ENCODE measurements at regions not wholly inside any gene's neighbourhood (a gene's known extent, or its start where the extent isn't known, plus 50 kb on each side); places are given as distances from the start of the nearest gene placed in this dataset.

DNA sequence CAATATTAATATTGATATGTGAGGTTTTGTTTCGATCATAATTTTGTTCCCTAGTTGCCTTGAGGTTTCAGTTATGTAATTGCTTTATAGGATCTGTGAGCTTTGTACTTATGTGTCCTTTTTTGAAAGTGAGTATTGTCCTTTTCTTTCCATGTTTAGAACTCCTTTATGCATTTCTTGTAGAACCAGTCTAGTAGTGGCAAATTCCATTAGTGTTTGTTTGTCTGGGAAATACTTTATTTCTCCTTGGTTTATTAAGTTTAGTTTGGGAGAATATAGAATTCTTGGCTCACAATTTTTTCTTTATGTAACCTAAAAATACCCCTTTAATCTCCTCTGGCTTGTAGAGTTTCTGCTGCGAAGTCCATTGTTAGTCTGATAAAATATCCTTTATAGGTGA lies 127.5 kb upstream of the KITLG start:
- no peaks in the 10 kb centered on the region for H3K4me1 Mint-ChIP-seq (ENCODE audit: unreplicated experiment)
- TF ChIP-seq, protein P1, sequence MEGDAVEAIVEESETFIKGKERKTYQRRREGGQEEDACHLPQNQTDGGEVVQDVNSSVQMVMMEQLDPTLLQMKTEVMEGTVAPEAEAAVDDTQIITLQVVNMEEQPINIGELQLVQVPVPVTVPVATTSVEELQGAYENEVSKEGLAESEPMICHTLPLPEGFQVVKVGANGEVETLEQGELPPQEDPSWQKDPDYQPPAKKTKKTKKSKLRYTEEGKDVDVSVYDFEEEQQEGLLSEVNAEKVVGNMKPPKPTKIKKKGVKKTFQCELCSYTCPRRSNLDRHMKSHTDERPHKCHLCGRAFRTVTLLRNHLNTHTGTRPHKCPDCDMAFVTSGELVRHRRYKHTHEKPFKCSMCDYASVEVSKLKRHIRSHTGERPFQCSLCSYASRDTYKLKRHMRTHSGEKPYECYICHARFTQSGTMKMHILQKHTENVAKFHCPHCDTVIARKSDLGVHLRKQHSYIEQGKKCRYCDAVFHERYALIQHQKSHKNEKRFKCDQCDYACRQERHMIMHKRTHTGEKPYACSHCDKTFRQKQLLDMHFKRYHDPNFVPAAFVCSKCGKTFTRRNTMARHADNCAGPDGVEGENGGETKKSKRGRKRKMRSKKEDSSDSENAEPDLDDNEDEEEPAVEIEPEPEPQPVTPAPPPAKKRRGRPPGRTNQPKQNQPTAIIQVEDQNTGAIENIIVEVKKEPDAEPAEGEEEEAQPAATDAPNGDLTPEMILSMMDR (IDR thresholded peaks at IDR 0.05): no peak
- H3K4me3 Mint-ChIP-seq (ENCODE audit: unreplicated experiment): no peak overlapping the region
- no peak overlapping the region for H3K27ac Mint-ChIP-seq (ENCODE audit: unreplicated experiment)
- peaks cover 12% of the 10 kb centered on the region for H3K9me3 Mint-ChIP-seq (ENCODE audit: unreplicated experiment)
- H3K27me3 Mint-ChIP-seq (ENCODE audit: unreplicated experiment): no peaks in the 10 kb centered on the region
- DNase-seq (ENCODE audit: extremely low spot score, unreplicated experiment): no peak
- no peaks in the 10 kb centered on the region for H3K36me3 Mint-ChIP-seq (ENCODE audit: unreplicated experiment)

DNA sequence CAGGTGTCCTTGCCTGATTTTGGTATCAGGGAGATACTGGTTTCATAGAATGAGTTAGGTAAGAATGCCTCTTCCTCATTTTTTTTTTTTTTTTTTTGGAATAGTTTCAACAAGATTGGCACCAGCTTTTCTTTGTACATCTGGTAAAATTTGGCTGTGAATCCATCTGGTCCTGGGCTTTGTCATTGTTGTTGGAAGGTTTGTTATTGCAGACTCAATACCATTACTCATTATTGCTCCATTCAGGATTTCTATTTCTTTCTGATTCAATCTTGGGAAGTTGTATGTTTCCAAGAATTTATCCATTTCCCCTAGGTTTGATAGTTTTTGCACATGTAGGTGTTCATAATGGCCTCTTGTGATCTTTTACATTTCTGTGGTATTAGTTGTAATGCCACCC lies 126.0 kb upstream of the KITLG start:
- H3K9me3 Mint-ChIP-seq (ENCODE audit: unreplicated experiment): peaks cover 12% of the 10 kb centered on the region
- DNase-seq (ENCODE audit: extremely low spot score, unreplicated experiment): no peak
- no peaks in the 10 kb centered on the region for H3K36me3 Mint-ChIP-seq (ENCODE audit: unreplicated experiment)
- H3K4me3 Mint-ChIP-seq (ENCODE audit: unreplicated experiment): no peak overlapping the region
- no peak overlapping the region for H3K27ac Mint-ChIP-seq (ENCODE audit: unreplicated experiment)
- no peaks in the 10 kb centered on the region for H3K4me1 Mint-ChIP-seq (ENCODE audit: unreplicated experiment)
- TF ChIP-seq, protein P1 (IDR thresholded peaks at IDR 0.05): no peak
- H3K27me3 Mint-ChIP-seq (ENCODE audit: unreplicated experiment): no peaks in the 10 kb centered on the region

DNA sequence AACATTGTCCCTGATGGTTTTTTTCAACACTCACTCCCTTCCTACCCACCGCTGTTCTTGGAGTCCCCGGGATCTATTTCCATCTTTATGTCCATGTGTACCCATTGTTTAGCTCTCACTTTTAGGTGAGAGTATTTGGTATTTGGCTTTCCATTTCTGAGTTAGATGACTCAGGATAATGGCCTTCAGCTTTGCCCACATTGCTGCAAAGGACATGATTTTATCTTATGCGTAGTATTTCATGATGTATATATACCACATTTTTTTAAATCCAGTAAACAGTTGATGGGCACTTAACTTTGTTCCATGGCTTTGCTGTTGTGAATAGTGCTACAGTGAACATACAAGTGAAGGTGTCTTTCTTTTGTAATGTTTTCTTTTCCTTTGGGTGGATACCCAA lies 123.5 kb upstream of the KITLG start:
- DNase-seq (ENCODE audit: extremely low spot score, unreplicated experiment): no peak
- Mint-ChIP-seq H3K27ac (ENCODE audit: unreplicated experiment) (no peak overlapping the region), H3K27me3 (ENCODE audit: unreplicated experiment) (no peaks in the 10 kb centered on the region), H3K9me3 (ENCODE audit: unreplicated experiment) (peaks cover 12% of the 10 kb centered on the region), H3K4me1 (ENCODE audit: unreplicated experiment) (no peaks in the 10 kb centered on the region), H3K4me3 (ENCODE audit: unreplicated experiment) (no peak overlapping the region), H3K36me3 (ENCODE audit: unreplicated experiment) (no peaks in the 10 kb centered on the region)
- TF ChIP-seq, protein P1 (IDR thresholded peaks at IDR 0.05): no peak

DNA sequence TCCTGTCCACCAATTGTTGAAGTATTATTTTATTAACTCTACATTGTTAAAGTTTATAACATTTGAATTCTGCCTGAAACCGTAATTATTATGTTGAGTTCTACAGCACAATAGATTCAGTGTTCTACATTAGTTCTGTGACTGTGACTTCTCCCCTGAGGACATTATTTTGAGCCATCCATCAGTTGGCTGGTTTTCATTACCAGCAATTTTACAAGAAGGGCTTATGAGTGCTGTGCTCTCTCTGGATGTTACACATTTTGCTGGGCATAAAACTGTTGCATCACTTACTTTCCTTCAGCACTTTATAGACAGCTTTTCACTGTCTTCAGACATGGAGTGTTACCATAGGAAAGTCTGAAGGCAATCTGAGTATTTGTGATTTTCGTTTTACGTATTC lies 118.2 kb upstream of the KITLG start:
- no peaks in the 10 kb centered on the region for H3K4me1 Mint-ChIP-seq (ENCODE audit: unreplicated experiment)
- no peak overlapping the region for H3K27ac Mint-ChIP-seq (ENCODE audit: unreplicated experiment)

DNA sequence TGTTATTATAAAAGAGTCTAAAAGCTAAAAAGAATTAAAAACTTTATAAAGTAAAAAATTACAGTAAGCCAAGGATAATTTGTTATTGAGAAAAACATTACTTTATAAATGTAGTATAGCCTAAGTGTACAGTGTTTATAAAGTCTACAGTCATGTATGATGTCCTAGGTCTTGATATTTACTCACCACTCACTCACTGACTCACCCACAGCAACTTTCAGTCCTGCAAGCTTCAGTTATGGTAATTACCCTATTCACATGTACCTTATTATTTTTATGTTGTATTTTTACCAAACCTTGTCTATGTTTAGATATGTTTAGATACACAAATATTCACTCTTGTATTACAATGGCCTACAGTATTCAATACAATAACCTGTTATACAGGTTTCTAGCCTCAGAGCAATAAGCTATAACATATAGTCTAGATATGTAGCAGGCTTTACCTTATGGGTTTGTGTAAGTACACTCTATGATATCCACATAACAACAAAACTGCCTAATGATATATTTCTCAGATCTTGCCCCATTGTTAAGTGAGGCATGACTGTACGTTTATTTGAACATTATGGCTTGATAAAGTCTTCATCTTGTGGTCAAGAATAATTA lies 113.7 kb upstream of the KITLG start:
- Mint-ChIP-seq H3K9me3 (ENCODE audit: unreplicated experiment) (peaks cover 10% of the 10 kb centered on the region), H3K36me3 (ENCODE audit: unreplicated experiment) (no peaks in the 10 kb centered on the region), H3K4me3 (ENCODE audit: unreplicated experiment) (no peak overlapping the region), H3K27me3 (ENCODE audit: unreplicated experiment) (no peaks in the 10 kb centered on the region), H3K4me1 (ENCODE audit: unreplicated experiment) (peaks cover 4% of the 10 kb centered on the region), H3K27ac (ENCODE audit: unreplicated experiment) (no peak overlapping the region)
- TF ChIP-seq, protein P1 (IDR thresholded peaks at IDR 0.05): no peak
- no peak for DNase-seq (ENCODE audit: extremely low spot score, unreplicated experiment)

More for the DNA sequence above, 118.2 kb upstream of the KITLG start:
- H3K36me3 Mint-ChIP-seq (ENCODE audit: unreplicated experiment): no peaks in the 10 kb centered on the region
- H3K4me3 Mint-ChIP-seq (ENCODE audit: unreplicated experiment): no peak overlapping the region
- H3K9me3 Mint-ChIP-seq (ENCODE audit: unreplicated experiment): peaks cover 4% of the 10 kb centered on the region
- DNase-seq (ENCODE audit: extremely low spot score, unreplicated experiment): no peak
- H3K27me3 Mint-ChIP-seq (ENCODE audit: unreplicated experiment): no peaks in the 10 kb centered on the region
- TF ChIP-seq, protein P1 (IDR thresholded peaks at IDR 0.05): no peak
